ENCODE measurements at regions not wholly inside any gene's neighbourhood (a gene's known extent, or its start where the extent isn't known, plus 50 kb on each side); places are given as distances from the start of the nearest gene placed in this dataset.

- TF ChIP-seq CTCF (IDR thresholded peaks at IDR 0.05): no peak
- H3K4me3 ChIP-seq: no peak overlapping the region
Observed at GRCh38 chr3:76976996-76977395, 62.9 kb upstream of the ROBO2 start.

DNA sequence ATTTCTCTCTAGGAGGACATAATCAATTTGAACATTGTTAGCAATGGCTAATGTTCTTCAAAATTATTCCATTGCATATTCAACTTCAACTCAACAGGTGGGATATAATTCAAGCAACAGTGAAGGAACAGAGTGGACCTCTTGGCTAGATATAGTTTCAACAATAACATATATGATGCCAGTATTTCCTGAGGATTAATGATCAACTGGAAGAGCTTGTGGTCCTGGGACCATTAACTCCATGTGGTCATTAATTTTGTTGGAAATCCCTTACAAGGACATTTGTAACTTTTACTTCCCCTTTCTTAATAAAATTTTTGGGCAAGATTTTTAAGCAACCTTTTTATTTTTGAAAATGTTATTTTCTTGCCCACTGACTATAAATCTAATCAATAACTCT is 54.3 kb upstream of the ROBO2 start:
- no peak for TF ChIP-seq CTCF (IDR thresholded peaks at IDR 0.05)
- H3K9me3 ChIP-seq: no peaks in the 10 kb centered on the region
- no peak overlapping the region for H3K27ac ChIP-seq
- no peak for DNase-seq (ENCODE audit: low spot score)
- no peaks in the 10 kb centered on the region for H3K4me1 ChIP-seq
- no peak overlapping the region for H3K4me3 ChIP-seq
- no peaks in the 10 kb centered on the region for H3K36me3 ChIP-seq
- H3K27me3 ChIP-seq: no peaks in the 10 kb centered on the region

More at GRCh38 chr3:76976996-76977395, 62.9 kb upstream of the ROBO2 start:
- Histone ChIP-seq H3K36me3 (no peaks in the 10 kb centered on the region), H3K27me3 (no peaks in the 10 kb centered on the region), H3K4me1 (no peaks in the 10 kb centered on the region), H3K27ac (no peak overlapping the region), H3K9me3 (no peaks in the 10 kb centered on the region)
- no peak for DNase-seq (ENCODE audit: low spot score)

DNA sequence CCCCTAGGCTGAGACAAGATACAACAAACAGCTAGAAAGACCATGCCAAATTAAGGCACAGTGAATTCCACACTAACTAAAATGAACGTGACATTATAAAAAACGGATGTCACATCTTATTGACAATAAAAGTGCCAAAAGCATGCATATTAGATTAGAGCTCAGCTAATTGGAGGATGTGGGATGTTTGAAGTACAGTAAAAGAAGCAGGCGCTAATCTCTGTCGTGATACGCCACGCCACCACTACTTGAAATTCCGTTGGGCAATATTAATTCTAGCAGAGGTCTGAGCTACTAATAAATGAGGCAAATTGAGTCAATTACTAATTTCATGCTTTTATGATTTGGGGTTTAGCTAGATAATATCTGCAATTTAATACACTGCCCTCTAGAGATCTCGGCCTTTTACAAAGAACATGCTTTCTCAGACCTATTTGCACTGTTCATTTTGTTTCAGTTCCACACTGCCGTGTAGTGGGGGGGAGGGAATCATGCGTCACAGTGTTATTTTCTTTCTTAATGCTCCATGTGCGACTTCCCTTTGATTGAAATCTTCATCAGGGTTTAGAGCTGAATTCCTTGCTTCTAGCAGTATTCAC is 52.9 kb upstream of the ROBO2 start:
- no peak for DNase-seq (ENCODE audit: low spot score)
- no peak for TF ChIP-seq CTCF (IDR thresholded peaks at IDR 0.05)

More for the DNA sequence above, 52.9 kb upstream of the ROBO2 start:
- Histone ChIP-seq H3K36me3 (no peaks in the 10 kb centered on the region), H3K4me1 (no peaks in the 10 kb centered on the region), H3K27me3 (no peaks in the 10 kb centered on the region), H3K27ac (no peak overlapping the region), H3K9me3 (no peaks in the 10 kb centered on the region), H3K4me3 (no peak overlapping the region)
